Lung (tissue), 11 donors: ENCODE measurements at regions not wholly inside any gene's neighbourhood (a gene's known extent, or its start where the extent isn't known, plus 50 kb on each side); places are given as distances from the start of the nearest gene placed in this dataset.

ENCODE experiments used
- ATAC-seq: fragments of 200-7000 bp; cut with Tn5 transposase; one replicate; pipeline ENCODE4 v1.9.1; 2020; ENCODE audit warnings: moderate number of reproducible peaks; ENCODE audit not compliant: insufficient read depth, low FRiP score
- DNase-seq, 3 donors: peaks; one replicate each; pipeline ENCODE4 v3.0.0-alpha.2; 2013 to 2017
- H3K27ac ChIP-seq, 2 donors: one replicate each; pipeline ENCODE4 v1.5.1; 2013; ENCODE audit warnings: mild to moderate bottlenecking in 2 of 2, moderate library complexity in 2 of 2, control low read depth in 1 of 2, inconsistent platforms in 1 of 2, low read depth in 1 of 2, low read length in 1 of 2
- H3K27me3 ChIP-seq, 3 donors: one replicate each; pipeline ENCODE4 v1.5.1; 2013; ENCODE audit warnings: low read length in 2 of 3; ENCODE audit not compliant: control insufficient read depth in 3 of 3, insufficient read depth in 3 of 3
- H3K36me3 ChIP-seq, 4 donors: one replicate each; pipeline ENCODE4 v1.5.1; 2013; ENCODE audit warnings: low read length in 4 of 4, mild to moderate bottlenecking in 1 of 4, moderate library complexity in 1 of 4; ENCODE audit not compliant: control insufficient read depth in 4 of 4, insufficient read depth in 4 of 4
- H3K4me1 ChIP-seq, 5 donors: one replicate each; pipeline ENCODE4 v1.5.1; 2013; ENCODE audit warnings: low read length in 5 of 5, mild to moderate bottlenecking in 2 of 5, moderate library complexity in 1 of 5; ENCODE audit not compliant: control insufficient read depth in 5 of 5, insufficient read depth in 5 of 5
- H3K4me3 ChIP-seq: one replicate; pipeline ENCODE4 v1.5.1; 2013; ENCODE audit warnings: mild to moderate bottlenecking, control low read depth, moderate library complexity
- H3K9ac ChIP-seq, 2 donors: one replicate each; pipeline ENCODE4 v1.5.1; 2013; ENCODE audit warnings: low read length in 2 of 2, control low read depth in 1 of 2; ENCODE audit not compliant: insufficient read depth in 1 of 2
- H3K9me3 ChIP-seq, 4 donors: one replicate each; pipeline ENCODE4 v1.5.1; 2013; ENCODE audit warnings: low read length in 3 of 4, mild to moderate bottlenecking in 1 of 4, moderate library complexity in 1 of 4; ENCODE audit not compliant: control insufficient read depth in 4 of 4, insufficient read depth in 3 of 4
- CTCF ChIP-seq: IDR thresholded peaks from 2 replicates; pipeline ENCODE4 v1.5.1; 2012; ENCODE audit warnings: mild to moderate bottlenecking; ENCODE audit errors: control extremely low read depth, extremely low read depth
- WGBS, 2 donors: extraction: QIAGEN DNeasy Blood & Tissue Kit; methylation state at CpG; one replicate each; pipeline ENCODE4 v1.1.7; 2013; 5-methylcytosine and 5-hydroxymethylcytosine counted together
- donor health status: control.
- donor health status: control.
- donor health status: Bipolar disorder and iron deficiency.
- donor health status: healthy.
- donor health status: DM: yes; HTN: yes; CAD: no.

DNA sequence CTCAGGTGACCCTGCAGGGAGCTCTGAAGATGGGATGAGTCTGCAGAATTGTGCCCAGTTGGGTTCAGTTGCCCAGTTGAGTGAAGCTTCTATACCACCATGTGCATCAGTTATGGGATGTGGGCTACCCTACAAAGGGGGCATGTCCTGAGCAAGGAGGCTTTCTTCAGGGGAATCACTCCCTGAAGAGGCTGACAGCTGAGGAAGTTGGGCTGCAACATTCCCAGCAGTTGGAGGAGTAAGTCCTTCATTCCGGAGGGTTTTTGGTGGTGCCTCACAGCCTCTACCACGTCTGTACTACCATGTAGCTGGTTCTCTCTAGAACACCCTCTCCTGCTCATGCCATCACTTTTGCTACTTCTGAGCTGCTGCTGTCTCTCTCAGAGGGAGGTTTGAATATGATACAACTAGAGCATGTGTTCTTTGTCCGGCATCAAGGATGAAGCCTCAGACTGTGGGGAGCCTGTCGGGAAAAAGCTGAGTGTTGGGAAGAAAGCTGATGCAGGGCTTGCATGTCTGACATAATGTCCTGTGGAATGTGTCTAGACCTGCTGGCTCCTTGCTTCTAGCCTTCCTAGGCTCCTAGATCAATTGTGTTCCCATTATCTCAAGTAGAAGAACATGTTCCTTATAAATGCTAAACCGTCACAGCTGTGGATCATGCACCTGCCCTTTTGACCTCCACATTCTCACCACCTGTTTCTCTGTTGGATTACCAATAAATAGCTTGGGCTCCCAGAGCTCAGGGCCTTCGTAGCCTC lies 355.8 kb downstream of the CCSER2 start:
- 82 to 87% methylated on average over 6 of the region's 6 CpGs for WGBS, 2 donors
- H3K4me1 ChIP-seq = no peaks in the 10 kb centered on the region
- H3K4me3 ChIP-seq = no peak overlapping the region
- H3K9ac ChIP-seq = no peak overlapping the region
- ATAC-seq = no peak
- H3K27ac ChIP-seq = no peak overlapping the region
- H3K27me3 ChIP-seq = no peaks in the 10 kb centered on the region
- TF ChIP-seq CTCF = no peak
- DNase-seq = no peak
- H3K9me3 ChIP-seq = peaks cover 0 to 5% (median 0%) of the 10 kb centered on the region in 4 donors
- no peaks in the 10 kb centered on the region for H3K36me3 ChIP-seq

- no peaks in the 10 kb centered on the region for H3K4me1 ChIP-seq
- H3K27ac ChIP-seq = no peak overlapping the region
- ATAC-seq (no peak), DNase-seq (no peak)
- WGBS, 2 donors = 87 to 91% methylated on average over 3 of the region's 3 CpGs
- no peaks in the 10 kb centered on the region for H3K27me3 ChIP-seq
- no peak for TF ChIP-seq CTCF
- H3K4me3 ChIP-seq = no peak overlapping the region
- H3K9me3 ChIP-seq = peaks cover 0 to 5% (median 0%) of the 10 kb centered on the region in 4 donors
- no peak overlapping the region for H3K9ac ChIP-seq
- H3K36me3 ChIP-seq = no peaks in the 10 kb centered on the region
Measured at GRCh38 chr10:84685047-84685660, 356.8 kb downstream of the CCSER2 start.

DNA sequence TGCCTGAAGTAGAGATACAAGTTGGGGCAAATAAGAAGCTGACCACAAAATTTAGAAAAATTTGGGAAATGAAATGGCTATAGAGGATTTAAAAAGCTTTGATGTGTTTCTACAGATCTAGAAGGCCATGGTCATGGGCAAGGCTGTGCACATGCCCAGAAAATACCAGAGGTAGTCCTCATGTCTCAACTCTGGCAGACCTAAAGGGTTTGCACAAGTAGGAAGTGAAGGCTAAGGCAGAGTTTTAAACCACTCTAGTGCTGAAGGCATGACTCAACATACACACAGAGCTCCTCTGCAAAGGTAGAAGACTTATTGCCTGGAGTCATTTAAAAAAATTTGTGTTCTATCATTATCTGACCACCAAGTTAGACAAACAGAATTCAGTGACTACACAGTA lies 364.6 kb downstream of the CCSER2 start:
- Histone ChIP-seq H3K4me1 (no peaks in the 10 kb centered on the region), H3K9me3 (peaks cover 0 to 7% (median 3%) of the 10 kb centered on the region in 4 donors), H3K36me3 (no peaks in the 10 kb centered on the region), H3K4me3 (no peak overlapping the region), H3K9ac (no peak overlapping the region), H3K27me3 (no peaks in the 10 kb centered on the region), H3K27ac (no peak overlapping the region)
- TF ChIP-seq CTCF = no peak
- DNase-seq (no peak), ATAC-seq (no peak)
